A204.1 (cell line): ENCODE measurements at regions not wholly inside any gene's neighbourhood (a gene's known extent, or its start where the extent isn't known, plus 50 kb on each side); places are given as distances from the start of the nearest gene placed in this dataset.
"Not testable (repeated sequence)": the region's sequence is repeated elsewhere in the genome, so short reads cannot be mapped to it uniquely, and the experiment has no call there.

Experiments used
- FAIRE-seq: peaks from 2 replicates; lab custom pipeline; 2012; peaks lifted over from hg19 to GRCh38; lab: Jason Lieb, UNC

- FAIRE-seq: no peak
Measured at GRCh38 chr10:64733980-64734379, 1212.8 kb downstream of the REEP3 start.

GRCh38 chr10:64738462-64738861 is 1217.3 kb downstream of the REEP3 start:
- no peak for FAIRE-seq

- no peak for FAIRE-seq
Measured at GRCh38 chr10:64745565-64745964, 1224.4 kb downstream of the REEP3 start.

GRCh38 chr10:64750672-64751071 is 1229.5 kb downstream of the REEP3 start:
- no peak for FAIRE-seq

- FAIRE-seq: no peak
Measured at GRCh38 chr10:64753516-64753915, 1232.3 kb downstream of the REEP3 start.

DNA sequence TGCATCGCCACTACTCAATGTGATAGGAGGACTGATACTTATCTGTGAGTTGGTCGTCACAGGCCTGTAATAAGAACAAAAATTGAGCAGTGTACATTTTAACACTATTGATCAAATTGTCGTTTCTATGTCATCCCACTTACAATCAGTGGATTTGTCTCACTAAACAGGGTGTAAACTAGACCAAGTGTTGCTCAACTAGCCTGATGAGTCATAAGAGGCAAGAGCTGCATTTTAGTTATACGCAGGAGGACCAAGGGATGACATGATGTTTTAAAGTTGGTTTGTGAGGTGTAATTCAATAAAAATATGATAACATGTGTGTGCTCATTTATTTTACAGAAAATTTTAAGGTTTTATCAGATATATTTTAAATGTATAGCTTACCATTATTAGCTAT is 1239.2 kb downstream of the REEP3 start:
- FAIRE-seq: no peak

DNA sequence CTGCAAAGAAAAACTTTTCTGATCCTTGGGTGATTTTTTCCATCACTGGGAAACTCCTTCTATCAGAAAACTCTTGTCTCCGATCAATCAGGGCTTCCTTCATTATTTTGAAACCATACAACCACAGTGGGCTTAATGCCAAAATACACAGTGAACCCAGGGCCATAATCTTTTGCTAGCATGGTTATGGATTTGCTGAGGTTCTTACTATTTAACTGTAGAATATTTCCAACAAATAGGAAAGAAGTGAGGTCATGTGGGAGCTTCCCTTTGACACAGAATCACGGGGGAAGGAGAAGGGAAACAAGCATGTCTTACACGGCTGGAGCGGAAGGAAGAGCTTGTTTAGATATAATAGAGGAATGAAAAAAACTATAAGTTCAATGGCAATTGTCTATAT is 1241.7 kb downstream of the REEP3 start:
- no peak for FAIRE-seq

DNA sequence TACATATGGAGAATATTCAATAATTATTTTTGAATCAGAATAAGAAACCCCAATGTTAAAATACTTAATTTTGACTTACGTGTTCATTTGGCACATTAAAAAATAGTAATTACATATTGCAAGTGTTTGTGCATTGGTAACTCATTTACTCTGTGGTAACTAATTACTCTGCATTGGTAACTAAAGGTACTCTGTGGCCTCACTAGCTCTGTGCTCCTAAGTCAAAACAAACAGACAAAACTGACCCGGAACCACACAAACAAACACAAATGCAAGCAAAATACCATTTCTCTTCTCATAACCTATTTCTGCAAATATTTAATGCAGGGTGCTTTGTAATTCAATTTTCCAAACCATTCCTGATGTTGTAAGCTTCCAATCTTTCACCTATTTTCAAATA is 1244.3 kb downstream of the REEP3 start:
- no peak for FAIRE-seq

DNA sequence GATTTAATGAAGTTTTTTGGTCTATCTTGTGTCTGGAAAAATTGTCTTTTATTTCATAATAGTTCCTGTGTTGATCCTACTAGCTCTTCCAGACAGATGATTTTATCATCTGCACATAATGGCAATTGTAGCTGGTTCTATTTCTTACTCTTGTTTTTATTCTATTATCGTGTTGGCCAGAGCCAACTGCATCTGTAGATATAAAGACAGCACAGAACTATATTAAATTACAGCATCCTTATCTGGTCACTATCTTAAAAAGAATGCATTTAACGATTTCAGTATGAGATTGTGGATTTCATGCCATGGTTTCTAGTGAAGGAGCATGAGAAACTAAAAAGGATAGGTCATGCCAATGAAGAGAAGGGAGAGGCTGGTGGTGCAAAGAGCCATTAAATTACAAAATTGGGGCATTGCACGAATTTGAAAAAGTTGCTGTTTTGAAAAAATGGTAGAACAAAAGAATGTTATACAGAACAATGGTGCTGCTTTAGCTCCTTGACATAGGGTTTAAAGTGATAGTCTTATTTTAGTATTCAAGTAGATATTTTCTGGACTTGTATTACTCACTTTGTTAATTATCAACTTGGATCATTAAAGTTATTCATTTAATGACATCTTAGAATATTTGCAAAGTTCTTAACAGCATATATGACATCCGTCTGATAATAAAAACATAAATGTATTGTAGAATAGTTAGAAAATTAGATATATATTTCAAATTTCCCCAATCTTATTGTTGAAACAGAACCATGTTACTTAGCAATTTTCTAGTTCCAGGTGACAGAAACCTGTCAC is 1250.3 kb downstream of the REEP3 start:
- FAIRE-seq: no peak

DNA sequence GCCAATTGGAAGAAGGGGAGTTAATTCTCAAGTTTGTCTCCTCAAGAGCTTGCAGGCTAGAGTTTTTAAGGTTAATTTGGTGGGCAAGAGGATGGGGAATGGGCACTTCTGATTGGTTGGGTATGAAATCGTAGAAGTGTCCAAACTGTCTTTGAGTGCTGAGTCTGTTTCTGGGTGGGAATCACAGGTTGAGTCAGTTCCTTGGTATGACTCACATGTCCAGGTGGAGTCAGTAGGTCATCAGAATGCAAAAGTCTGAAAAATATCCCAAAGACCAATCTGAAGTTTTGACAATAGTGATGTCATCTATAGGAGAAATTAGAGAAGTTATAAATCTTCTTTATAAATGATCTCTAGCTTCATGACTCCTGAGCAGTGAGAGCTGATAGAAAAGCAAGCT is 1252.2 kb downstream of the REEP3 start:
- FAIRE-seq: no peak

DNA sequence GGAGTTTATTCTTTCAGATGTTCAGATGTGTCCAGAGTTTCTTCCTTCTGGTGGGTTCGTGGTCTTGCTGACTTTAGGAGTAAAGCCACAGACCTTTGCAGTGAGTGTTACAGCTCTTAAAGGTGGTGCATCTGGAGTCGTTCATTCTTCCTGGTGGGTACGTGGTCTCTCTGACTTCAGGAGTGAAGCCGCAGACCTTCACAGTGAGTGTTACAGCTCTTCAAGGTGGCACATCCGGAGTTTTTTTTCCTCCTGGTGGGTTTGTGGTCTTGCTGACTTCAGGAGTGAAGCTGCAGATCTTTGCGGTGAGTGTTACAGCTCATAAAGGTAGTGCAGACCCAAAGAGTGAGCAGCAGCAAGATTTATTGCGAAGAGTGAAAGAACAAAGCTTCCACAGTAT is 1263.2 kb downstream of the REEP3 start:
- not testable (repeated sequence) for FAIRE-seq

GRCh38 chr10:64785816-64786215 is 1264.6 kb downstream of the REEP3 start:
- FAIRE-seq: no peak

GRCh38 chr10:64786989-64787388 is 1265.8 kb downstream of the REEP3 start:
- no peak for FAIRE-seq

DNA sequence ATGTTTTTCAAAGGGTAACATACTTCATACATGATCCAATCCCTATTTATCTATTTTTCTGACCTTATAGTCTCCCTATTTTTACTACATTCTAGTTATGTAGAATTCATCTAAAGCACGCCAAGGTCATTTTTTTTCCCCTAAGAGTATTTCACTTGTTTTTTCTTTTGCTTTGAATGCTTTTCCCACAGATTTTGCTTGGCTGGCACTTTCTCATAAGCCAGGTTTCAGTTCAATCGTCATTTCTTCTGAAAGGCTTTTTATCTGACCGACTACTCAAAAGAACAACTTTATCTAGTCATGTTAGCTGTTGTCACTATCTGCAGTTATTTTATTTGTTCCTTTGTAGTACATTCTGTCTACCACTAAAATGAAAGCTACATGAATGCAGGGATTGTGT is 1274.6 kb downstream of the REEP3 start:
- no peak for FAIRE-seq

- no peak for FAIRE-seq
Measured at GRCh38 chr10:64798297-64798696, 1277.1 kb downstream of the REEP3 start.

DNA sequence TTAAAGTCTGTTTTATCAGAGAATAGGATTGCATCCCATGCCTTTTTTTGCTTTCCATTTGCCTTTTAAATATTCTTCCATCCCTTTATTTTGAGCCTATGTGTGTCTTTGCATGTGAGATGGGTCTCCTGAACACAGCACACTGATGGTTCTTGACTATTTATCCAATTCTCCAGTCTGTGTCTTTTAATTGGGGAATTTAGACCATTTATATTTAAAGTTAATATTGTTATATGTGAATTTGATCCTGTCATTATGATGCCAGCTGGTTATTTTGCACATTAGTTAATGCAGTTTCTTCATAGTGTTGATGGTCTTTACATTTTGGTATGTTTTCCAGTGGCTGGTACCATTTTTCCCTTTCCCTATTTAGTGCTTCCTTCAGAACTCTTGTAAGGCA is 1287.0 kb downstream of the REEP3 start:
- not testable (repeated sequence) for FAIRE-seq

DNA sequence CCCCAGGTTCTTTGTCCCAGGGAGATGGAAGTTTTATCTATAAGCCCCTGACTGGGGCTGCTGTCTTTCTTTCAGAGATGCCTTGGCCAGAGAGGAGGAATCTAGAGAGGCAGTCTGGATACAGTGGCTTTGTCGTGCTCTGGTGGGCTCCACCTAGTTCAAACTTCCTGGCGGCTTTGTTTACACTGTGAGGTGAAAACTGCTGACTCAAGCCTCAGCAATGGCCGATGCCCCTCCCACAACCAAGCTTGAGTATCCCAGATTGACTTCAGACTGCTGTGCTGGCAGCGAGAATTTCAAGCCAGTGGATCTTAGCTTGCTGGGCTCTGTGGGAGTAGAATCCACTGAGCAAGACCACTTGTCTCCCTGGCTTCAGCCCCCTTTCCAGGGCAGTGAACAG is 1288.8 kb downstream of the REEP3 start:
- not testable (repeated sequence) for FAIRE-seq

DNA sequence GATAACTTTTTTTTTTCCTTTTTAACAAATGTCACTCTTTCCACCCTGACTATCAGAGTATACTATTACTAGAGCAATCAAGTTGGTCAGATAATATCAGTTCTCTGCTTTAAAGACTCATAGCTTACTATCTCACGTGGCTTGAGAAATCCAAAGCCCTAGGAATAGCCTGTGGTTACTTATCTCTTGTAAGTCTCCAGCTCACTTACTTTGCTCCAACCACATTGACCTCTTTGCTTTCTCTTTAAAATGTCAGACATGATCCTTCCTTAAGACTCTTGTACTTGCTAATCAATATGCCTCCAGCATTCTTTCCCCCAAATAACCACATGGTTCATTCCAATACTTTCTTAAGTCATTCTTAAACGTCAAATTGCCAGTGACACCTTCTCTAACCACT is 1292.2 kb downstream of the REEP3 start:
- FAIRE-seq: no peak

DNA sequence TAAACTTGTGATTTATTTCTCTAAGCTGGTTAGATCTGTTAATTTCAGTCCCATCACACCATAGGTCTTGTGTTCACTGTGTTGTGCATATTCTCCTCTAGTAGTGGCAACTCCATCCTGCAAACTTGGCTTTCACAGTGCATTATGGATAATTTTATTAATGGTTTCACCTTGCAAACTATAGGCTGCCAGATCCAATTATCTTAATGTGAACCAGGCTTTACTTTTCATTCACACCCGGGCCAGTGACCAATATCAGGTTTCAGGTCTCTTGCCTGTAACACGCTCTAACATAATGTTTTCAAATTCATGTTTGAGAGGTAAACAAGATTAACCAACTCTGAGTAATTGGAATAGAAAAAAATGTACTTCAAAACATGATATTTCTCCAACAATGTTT is 1293.0 kb downstream of the REEP3 start:
- FAIRE-seq: no peak

DNA sequence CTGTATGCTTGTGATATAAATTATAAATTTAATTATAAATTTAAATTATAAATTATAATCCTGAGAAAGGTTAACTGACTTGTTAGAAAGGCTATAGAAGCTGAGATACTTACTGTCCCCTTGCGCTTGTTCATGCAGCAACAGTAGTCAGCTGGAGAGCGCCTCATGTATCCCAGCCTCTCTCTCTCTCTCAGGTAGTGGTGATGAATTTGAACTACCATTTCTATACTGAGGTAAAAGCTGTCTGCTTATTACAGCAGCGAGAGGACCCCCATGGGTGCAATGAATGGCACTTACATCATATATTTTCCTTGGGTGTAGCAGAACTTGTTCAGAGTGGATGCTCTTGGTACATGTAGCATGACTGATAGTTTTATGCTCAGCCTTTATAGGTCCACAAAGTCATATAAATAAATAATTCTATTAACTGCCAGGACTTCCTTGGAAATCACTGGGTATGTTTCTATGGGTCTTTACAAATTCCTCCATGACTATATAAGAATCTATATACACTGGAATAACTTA is 1308.7 kb downstream of the REEP3 start:
- FAIRE-seq: no peak

DNA sequence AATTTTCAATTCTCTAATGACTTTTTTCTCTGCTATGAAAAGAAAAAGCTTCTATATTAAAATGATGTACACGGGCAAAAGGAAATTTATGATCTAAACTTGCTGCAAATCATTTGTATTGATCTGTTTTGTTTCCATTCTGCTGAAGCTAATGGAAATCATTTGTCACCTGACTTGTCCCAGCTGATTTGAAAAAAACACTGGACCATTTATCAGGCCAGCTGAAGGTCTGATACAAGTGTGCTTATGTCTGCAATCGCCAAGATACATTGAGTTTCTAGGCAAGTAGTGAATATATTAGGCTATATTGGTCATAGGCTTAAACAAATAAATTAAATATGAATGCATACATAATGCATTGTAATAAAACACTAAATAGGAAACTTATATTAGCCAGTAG is 1309.7 kb downstream of the REEP3 start:
- FAIRE-seq: no peak

DNA sequence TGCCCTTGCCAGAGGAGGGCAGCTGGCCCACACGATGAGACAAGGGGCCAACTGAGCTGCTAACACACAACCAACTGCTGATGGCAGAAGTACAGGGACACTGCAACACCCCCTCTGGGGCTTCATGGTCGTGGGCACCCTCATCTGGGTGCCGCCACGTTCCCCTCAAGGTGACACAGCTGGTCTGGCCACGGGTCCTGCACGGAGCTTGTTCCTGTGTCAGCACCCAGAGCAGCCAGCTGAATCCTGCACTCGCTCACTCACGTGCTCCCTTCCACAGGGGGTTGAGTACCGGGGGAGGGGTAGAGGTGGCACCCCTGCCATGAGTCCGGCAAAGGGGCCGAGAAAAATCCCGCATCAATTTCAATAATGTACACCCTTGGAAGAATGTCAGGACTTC is 1319.1 kb downstream of the REEP3 start:
- no peak for FAIRE-seq

DNA sequence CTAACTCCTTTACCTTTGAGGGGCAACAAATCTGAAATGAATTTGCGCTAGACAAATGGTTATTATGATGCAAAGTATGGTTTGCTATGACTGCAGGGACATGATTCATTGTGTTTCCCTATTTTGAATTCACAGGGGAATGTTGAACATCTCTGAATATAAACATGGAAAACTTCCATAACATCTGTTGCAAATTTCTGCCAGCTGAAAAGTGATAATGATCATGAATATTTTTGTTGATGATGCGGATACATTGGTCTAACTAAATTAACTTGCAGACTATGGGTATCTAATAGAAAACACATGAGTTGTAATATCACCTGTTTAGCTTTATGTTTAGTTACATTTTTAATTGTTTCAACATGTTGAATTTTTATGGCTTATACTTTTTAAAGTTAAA is 1325.5 kb downstream of the REEP3 start:
- FAIRE-seq: no peak

GRCh38 chr10:64855941-64856340 is 1334.7 kb downstream of the REEP3 start:
- no peak for FAIRE-seq
